K562 (cell line): ENCODE measurements at regions not wholly inside any gene's neighbourhood (a gene's known extent, or its start where the extent isn't known, plus 50 kb on each side); places are given as distances from the start of the nearest gene placed in this dataset.

Source experiments
- ATAC-seq: fragments of 200-7000 bp; cut with Tn5 transposase; 3 replicates; pipeline ENCODE4 v1.9.1; 2020; ENCODE audit warnings: moderate library complexity
- BruUV-seq: library from RNA; stranded (reverse); fragments of 400-500 nt; replicated peaks from 2 replicates; lab custom pipeline; 2021; lab: Mats Ljungman, UMichigan
- CTCF ChIA-PET: fragments of 300-600 bp; formaldehyde crosslinking; extraction: SDS; loops from one replicate; lab custom pipeline; 2021; ENCODE audit warnings: low intra/inter-chr PET ratio; lab: Yijun Ruan, JAX
- POLR2A ChIA-PET: fragments of 300-600, 350-650 bp; sonication (Branson Sonifier 250); formaldehyde crosslinking; extraction: SDS; loops from one replicate; lab custom pipeline; 2021; ENCODE audit warnings: antibody characterized with exemption, inconsistent platforms; lab: Yijun Ruan, JAX
- DNase-seq, 4 experiments: peaks; one replicate each; pipeline versions ENCODE4 v3.0.0 to v3.0.0-alpha.2; 2011 to 2018; ENCODE audit warnings: low spot score in 3 of 4, mixed read lengths in 3 of 4; ENCODE audit errors: extremely low read depth in 1 of 4
- FAIRE-seq: peaks from 2 replicates; lab custom pipeline; 2011; peaks lifted over from hg19 to GRCh38; lab: Jason Lieb, UNC
- H2AFZ ChIP-seq: 2 replicates; pipeline ENCODE4 v1.6.0; 2011; ENCODE audit warnings: low read depth, low read length, control low read depth, inconsistent platforms
- H3K27ac ChIP-seq: fragments of 200-600 bp; 3 replicates; pipeline ENCODE4 v1.8.0; 2011; ENCODE audit warnings: low read depth, mild to moderate bottlenecking, control low read depth, inconsistent platforms, low read length, moderate library complexity, mixed read lengths; ENCODE audit errors: extremely low read depth
- H3K27me3 ChIP-seq, 2 experiments: fragments of 300-600 bp in 1 of 2; 2 replicates in 1 of 2; 3 replicates in 1 of 2; pipeline versions ENCODE4 v1.6.0 to v1.8.0; 2011; ENCODE audit warnings: inconsistent platforms in 2 of 2, low read length in 2 of 2, mild to moderate bottlenecking in 1 of 2, mixed read lengths in 1 of 2, moderate library complexity in 1 of 2; ENCODE audit not compliant: control insufficient read depth in 2 of 2, insufficient read depth in 2 of 2
- H3K36me3 ChIP-seq: fragments of 300-600 bp; 3 replicates; pipeline ENCODE4 v1.8.0; 2011; ENCODE audit warnings: mild to moderate bottlenecking, low read length, inconsistent platforms; ENCODE audit not compliant: control insufficient read depth, insufficient read depth
- H3K4me1 ChIP-seq, 2 experiments: fragments of 200-600 bp in 1 of 2; replicated peaks in 1 of 2; 2 replicates in 1 of 2; 3 replicates in 1 of 2; pipeline versions ENCODE4 v1.5.1 to v1.8.0; 2011; ENCODE audit warnings: inconsistent platforms in 2 of 2, low read length in 2 of 2, mild to moderate bottlenecking in 1 of 2, mixed read lengths in 1 of 2, moderate library complexity in 1 of 2; ENCODE audit not compliant: control insufficient read depth in 2 of 2, insufficient read depth in 2 of 2
- H3K4me2 ChIP-seq: 2 replicates; pipeline ENCODE4 v1.6.1; 2011; ENCODE audit warnings: low read length, control low read depth, inconsistent platforms, mixed read lengths; ENCODE audit not compliant: insufficient read depth
- H3K4me3 ChIP-seq: fragments of 200-600 bp; sonication (generic), shearing (Covaris generic); 2 replicates; pipeline ENCODE4 v1.5.1; 2016; ENCODE audit warnings: control low read depth, inconsistent platforms
- H3K79me2 ChIP-seq: fragments of 200-600 bp; 3 replicates; pipeline ENCODE4 v1.8.0; 2011; ENCODE audit warnings: low read length, inconsistent platforms; ENCODE audit not compliant: control insufficient read depth, insufficient read depth
- H3K9ac ChIP-seq, 2 experiments: 2 replicates each; pipeline versions ENCODE4 v1.6.0 to v1.6.1; 2011; ENCODE audit warnings: low read depth in 2 of 2, low read length in 2 of 2, control low read depth in 1 of 2, inconsistent platforms in 1 of 2, mild to moderate bottlenecking in 1 of 2, mixed read lengths in 1 of 2; ENCODE audit not compliant: insufficient read depth in 1 of 2
- H3K9me1 ChIP-seq: one replicate; pipeline ENCODE4 v1.6.0; 2011; ENCODE audit warnings: inconsistent platforms, mild to moderate bottlenecking, low read length, moderate library complexity; ENCODE audit not compliant: control insufficient read depth, insufficient read depth
- H3K9me3 ChIP-seq: replicated peaks from 2 replicates; pipeline ENCODE4 v1.5.1; 2011; ENCODE audit warnings: low read depth, low read length, inconsistent platforms; ENCODE audit not compliant: control insufficient read depth, insufficient read depth
- H4K20me1 ChIP-seq: replicated peaks from 2 replicates; pipeline ENCODE4 v1.6.1; 2011; ENCODE audit warnings: low read length, inconsistent platforms, mixed read lengths; ENCODE audit not compliant: control insufficient read depth, insufficient read depth
- ADNP ChIP-seq: fragments of 200-800 bp; sonication (Bioruptor generic); IDR thresholded peaks from 2 replicates; pipeline ENCODE4 v1.6.1; 2016; ENCODE audit warnings: missing genetic modification characterization, missing compliant biosample characterization
- CREB1 ChIP-seq, 2 experiments: sonication (generic) in 1 of 2; formaldehyde crosslinking in 1 of 2; IDR thresholded peaks; 2 replicates each; pipeline versions ENCODE4 v1.6.1 to v1.8.0; 2012 to 2022; ENCODE audit warnings: inconsistent platforms in 1 of 2, mild to moderate bottlenecking in 1 of 2, missing genetic modification reagents in 1 of 2, moderate library complexity in 1 of 2
- EP300 ChIP-seq: IDR thresholded peaks from 2 replicates; pipeline ENCODE4 v1.6.1; 2012; ENCODE audit warnings: low read length, improper control_type of control experiment
- HMG20B ChIP-seq: fragments of 250-450 bp; sonication (Bioruptor Pico); IDR thresholded peaks from 2 replicates; pipeline ENCODE4 v1.5.0; 2021; ENCODE audit warnings: mild to moderate bottlenecking
- NCOA4 ChIP-seq: fragments of 450-650 bp; IDR thresholded peaks from 2 replicates; pipeline ENCODE4 v1.6.1; 2018; ENCODE audit warnings: mild to moderate bottlenecking; ENCODE audit not compliant: partially characterized antibody
- NFIX ChIP-seq: fragments of 250-450 bp; sonication (Bioruptor Pico); IDR thresholded peaks from 2 replicates; pipeline ENCODE4 v1.4.0; 2020; ENCODE audit warnings: low read depth, mild to moderate bottlenecking, moderate library complexity
- PBX2 ChIP-seq, 2 experiments: IDR thresholded peaks in 1 of 2; conservative IDR thresholded peaks in 1 of 2; 2 replicates each; pipeline ENCODE4 v1.6.1; 2016; ENCODE audit warnings: low read depth in 2 of 2, mild to moderate bottlenecking in 1 of 2, missing compliant biosample characterization in 1 of 2, missing genetic modification characterization in 1 of 2, moderate library complexity in 1 of 2
- PHB ChIP-seq: fragments of 250-450 bp; sonication (Bioruptor Pico); IDR thresholded peaks from 2 replicates; pipeline ENCODE4 v1.5.0; 2021
- RUNX1 ChIP-seq: sonication (generic); IDR thresholded peaks from 2 replicates; pipeline ENCODE4 v1.6.1; 2016; ENCODE audit warnings: antibody characterized with exemption, low read depth
- ZNF263 ChIP-seq: sonication (generic); formaldehyde crosslinking; IDR thresholded peaks from 2 replicates; pipeline ENCODE4 v1.8.0; 2022; ENCODE audit warnings: mild to moderate bottlenecking, missing genetic modification reagents, borderline replicate concordance
- ZNF444 ChIP-seq: fragments of 250-450 bp; sonication (Bioruptor Pico); IDR thresholded peaks from 2 replicates; pipeline ENCODE4 v1.4.0; 2020; ENCODE audit warnings: mild to moderate bottlenecking, moderate library complexity
- ZNF77 ChIP-seq: fragments of 250-450 bp; sonication (Bioruptor Pico); IDR thresholded peaks from 2 replicates; pipeline ENCODE4 v1.5.0; 2020
- WGBS: fragments of 100-300 bp; shearing (Covaris generic); methylation state at CpG from one replicate; pipeline ENCODE4 v1.1.6; 2016; ENCODE audit warnings: low coverage, mixed read lengths; ENCODE audit not compliant: insufficient coverage; ENCODE audit errors: missing lambda C conversion rate; 5-methylcytosine and 5-hydroxymethylcytosine counted together
- in situ Hi-C: fragments of 300-500 bp; cut with MboI; formaldehyde crosslinking; loops from 4 replicates; pipeline ENCODE4 v1.15.0; 2018; ENCODE audit warnings: inconsistent platforms, mixed read lengths
- intact Hi-C: fragments of 100-400 bp; cut with micrococcal nuclease; formaldehyde crosslinking; loops from 2 replicates; pipeline ENCODE4 v1.14.2; 2022
- TF ChIP-seq, protein P1 (sequence below): fragments of 450-650 bp; IDR thresholded peaks from 2 replicates; pipeline ENCODE4 v1.7.1; 2018; ENCODE audit warnings: mild to moderate bottlenecking, low read depth; ENCODE audit not compliant: partially characterized antibody
- TF ChIP-seq, protein P2 (sequence below), 2 experiments: fragments of 250-450 bp in 1 of 2; fragments of 450-650 bp in 1 of 2; sonication (Bioruptor Pico) in 1 of 2; IDR thresholded peaks; 2 replicates each; pipeline versions ENCODE4 v1.6.1 to v1.8.0; 2016 to 2021; ENCODE audit warnings: mild to moderate bottlenecking in 2 of 2, moderate library complexity in 2 of 2, missing compliant biosample characterization in 1 of 2, missing genetic modification characterization in 1 of 2

- Histone ChIP-seq H3K9ac (no peak overlapping the region), H3K4me2 (no peak overlapping the region), H3K27ac (no peak overlapping the region), H3K4me3 (no peak overlapping the region), H3K36me3 (no peaks in the 10 kb centered on the region), H4K20me1 (peaks cover 12% of the 10 kb centered on the region; the same call in 1 of the 2 replicates), H2AFZ (no peak overlapping the region), H3K79me2 (no peaks in the 10 kb centered on the region), H3K27me3 (peaks cover 12 to 13% of the 10 kb centered on the region in 2 experiments; a peak in 4 of 5 replicates), H3K9me1 (no peaks in the 10 kb centered on the region), H3K9me3 (no peaks in the 10 kb centered on the region), H3K4me1 (no peaks in the 10 kb centered on the region)
- BruUV-seq: no TSS peak
- FAIRE-seq (no peak), ATAC-seq (no peak), DNase-seq (no peak)
- WGBS: under 1% methylated on average over 7 of the region's 7 CpGs
- POLR2A ChIA-PET: no interaction called here
- in situ Hi-C loops: no loop called here
- CTCF ChIA-PET: no interaction called here
- no peak for TF ChIP-seq PHB (CRISPR knock-in tag)
- no peak for TF ChIP-seq PBX2 (CRISPR knock-in tag; IDR thresholded peaks at IDR 0.05; ENCODE audit: low read depth)
- no peak for TF ChIP-seq PBX2 (tag; conservative IDR thresholded peaks at IDR 0.05; ENCODE audit: low read depth)
- no peak for TF ChIP-seq CREB1 (IDR thresholded peaks at IDR 0.05)
- TF ChIP-seq CREB1 (CRISPR knock-in tag; IDR thresholded peaks at IDR 0.05): no peak
- no peak for TF ChIP-seq ADNP (tag)
- no peak for TF ChIP-seq ZNF263 (CRISPR knock-in tag)
- TF ChIP-seq, protein P1, sequence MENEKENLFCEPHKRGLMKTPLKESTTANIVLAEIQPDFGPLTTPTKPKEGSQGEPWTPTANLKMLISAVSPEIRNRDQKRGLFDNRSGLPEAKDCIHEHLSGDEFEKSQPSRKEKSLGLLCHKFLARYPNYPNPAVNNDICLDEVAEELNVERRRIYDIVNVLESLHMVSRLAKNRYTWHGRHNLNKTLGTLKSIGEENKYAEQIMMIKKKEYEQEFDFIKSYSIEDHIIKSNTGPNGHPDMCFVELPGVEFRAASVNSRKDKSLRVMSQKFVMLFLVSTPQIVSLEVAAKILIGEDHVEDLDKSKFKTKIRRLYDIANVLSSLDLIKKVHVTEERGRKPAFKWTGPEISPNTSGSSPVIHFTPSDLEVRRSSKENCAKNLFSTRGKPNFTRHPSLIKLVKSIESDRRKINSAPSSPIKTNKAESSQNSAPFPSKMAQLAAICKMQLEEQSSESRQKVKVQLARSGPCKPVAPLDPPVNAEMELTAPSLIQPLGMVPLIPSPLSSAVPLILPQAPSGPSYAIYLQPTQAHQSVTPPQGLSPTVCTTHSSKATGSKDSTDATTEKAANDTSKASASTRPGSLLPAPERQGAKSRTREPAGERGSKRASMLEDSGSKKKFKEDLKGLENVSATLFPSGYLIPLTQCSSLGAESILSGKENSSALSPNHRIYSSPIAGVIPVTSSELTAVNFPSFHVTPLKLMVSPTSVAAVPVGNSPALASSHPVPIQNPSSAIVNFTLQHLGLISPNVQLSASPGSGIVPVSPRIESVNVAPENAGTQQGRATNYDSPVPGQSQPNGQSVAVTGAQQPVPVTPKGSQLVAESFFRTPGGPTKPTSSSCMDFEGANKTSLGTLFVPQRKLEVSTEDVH: no peak
- no peak for TF ChIP-seq ZNF444
- TF ChIP-seq EP300: no peak
- no peak for TF ChIP-seq HMG20B (CRISPR knock-in tag)
- no peak for TF ChIP-seq NFIX (CRISPR knock-in tag)
- no peak for TF ChIP-seq NCOA4
- no peak for TF ChIP-seq RUNX1
- no peak for TF ChIP-seq ZNF77 (CRISPR knock-in tag)
- TF ChIP-seq, protein P2, sequence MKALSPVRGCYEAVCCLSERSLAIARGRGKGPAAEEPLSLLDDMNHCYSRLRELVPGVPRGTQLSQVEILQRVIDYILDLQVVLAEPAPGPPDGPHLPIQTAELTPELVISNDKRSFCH (CRISPR knock-in tag; IDR thresholded peaks at IDR 0.05): no peak
- TF ChIP-seq, protein P2 (tag; IDR thresholded peaks at IDR 0.05): no peak
- intact Hi-C loops: no loop called here
Measured at GRCh38 chr2:30095402-30095801, 51.4 kb upstream of the YPEL5 start.
